NCI-H2227 treated with DMSO at 0.1 percent for 48 hours (cell line): ENCODE measurements at regions not wholly inside any gene's neighbourhood (a gene's known extent, or its start where the extent isn't known, plus 50 kb on each side); places are given as distances from the start of the nearest gene placed in this dataset.

Experiments used
- DNase-seq: peaks from one replicate; lab custom pipeline; 2025; lab: John Stamatoyannopoulos, UW

GRCh38 chr13:50712456-50712855 is 131.0 kb downstream of the DLEU7 start:
- DNase-seq, result no peak

GRCh38 chr13:50712881-50713280 is 130.6 kb downstream of the DLEU7 start:
- DNase-seq, result no peak

GRCh38 chr13:50713523-50714248 is 129.8 kb downstream of the DLEU7 start:
- no peak for DNase-seq

GRCh38 chr13:50714891-50715290 is 128.6 kb downstream of the DLEU7 start:
- DNase-seq, result no peak

GRCh38 chr13:50715402-50716146 is 127.9 kb downstream of the DLEU7 start:
- no peak for DNase-seq

- DNase-seq, result no peak
These were observed 122.4 kb downstream of the DLEU7 start for GRCh38 chr13:50720861-50721671.

- DNase-seq, result no peak
These were observed 121.9 kb downstream of the DLEU7 start for GRCh38 chr13:50721672-50721992.

- DNase-seq, result no peak
These were observed 120.9 kb downstream of the DLEU7 start for GRCh38 chr13:50722440-50723125.

GRCh38 chr13:50724438-50724837 is 119.1 kb downstream of the DLEU7 start:
- DNase-seq, result no peak

- DNase-seq, result no peak
These were observed 118.6 kb downstream of the DLEU7 start for GRCh38 chr13:50724913-50725312.

- no peak for DNase-seq
These were observed 117.3 kb downstream of the DLEU7 start for GRCh38 chr13:50726164-50726563.

- DNase-seq, result no peak
These were observed 114.3 kb downstream of the DLEU7 start for GRCh38 chr13:50729177-50729576.

- DNase-seq, result no peak
These were observed 112.8 kb downstream of the DLEU7 start for GRCh38 chr13:50730496-50731351.

GRCh38 chr13:50731400-50731799 is 112.1 kb downstream of the DLEU7 start:
- DNase-seq, result no peak

GRCh38 chr13:50732712-50733111 is 110.8 kb downstream of the DLEU7 start:
- no peak for DNase-seq

- DNase-seq, result no peak
These were observed 110.1 kb downstream of the DLEU7 start for GRCh38 chr13:50733392-50733791.

GRCh38 chr13:50735071-50735470 is 108.4 kb downstream of the DLEU7 start:
- DNase-seq, result no peak

- no peak for DNase-seq
These were observed 103.3 kb downstream of the DLEU7 start for GRCh38 chr13:50740052-50740741.

GRCh38 chr13:50742353-50742752 is 101.1 kb downstream of the DLEU7 start:
- no peak for DNase-seq

GRCh38 chr13:50742968-50743367 is 100.5 kb downstream of the DLEU7 start:
- no peak for DNase-seq
